ENCODE measurements at regions not wholly inside any gene's neighbourhood (a gene's known extent, or its start where the extent isn't known, plus 50 kb on each side); places are given as distances from the start of the nearest gene placed in this dataset.

GRCh38 chr3:176566757-176567156, 630.5 kb downstream of the TBL1XR1 start:
- no peak for DNase-seq (ENCODE audit: low read depth in 2 of 2)

- DNase-seq (ENCODE audit: low read depth in 2 of 2) = no peak
Observed at GRCh38 chr3:176562331-176562730, 635.0 kb downstream of the TBL1XR1 start.

- DNase-seq (ENCODE audit: low read depth in 2 of 2) = no peak
Observed at GRCh38 chr3:176561826-176562225, 635.5 kb downstream of the TBL1XR1 start.

GRCh38 chr3:176554791-176555654, 642.3 kb downstream of the TBL1XR1 start:
- no peak for DNase-seq (ENCODE audit: low read depth in 2 of 2)

GRCh38 chr3:176554264-176554663, 643.0 kb downstream of the TBL1XR1 start:
- DNase-seq (ENCODE audit: low read depth in 2 of 2) = no peak

- no peak for DNase-seq (ENCODE audit: low read depth in 2 of 2)
Observed at GRCh38 chr3:176526942-176527341, 670.3 kb downstream of the TBL1XR1 start.

GRCh38 chr3:176526225-176526624, 671.1 kb downstream of the TBL1XR1 start:
- DNase-seq (ENCODE audit: low read depth in 2 of 2) = no peak

- DNase-seq (ENCODE audit: low read depth in 2 of 2) = no peak
Observed at GRCh38 chr3:176523114-176523513, 674.2 kb downstream of the TBL1XR1 start.

GRCh38 chr3:176522436-176522835, 674.8 kb downstream of the TBL1XR1 start:
- DNase-seq (ENCODE audit: low read depth in 2 of 2) = no peak

- no peak for DNase-seq (ENCODE audit: low read depth in 2 of 2)
Observed at GRCh38 chr3:176521531-176522175, 675.6 kb downstream of the TBL1XR1 start.

- peak; percentile 30 to 47 for DNase-seq (ENCODE audit: low read depth in 2 of 2)
Observed at GRCh38 chr3:176514297-176514696, 683.0 kb downstream of the TBL1XR1 start.

GRCh38 chr3:176513604-176514003, 683.7 kb downstream of the TBL1XR1 start:
- DNase-seq (ENCODE audit: low read depth in 2 of 2) = no peak

GRCh38 chr3:176512037-176512436, 685.2 kb downstream of the TBL1XR1 start:
- no peak for DNase-seq (ENCODE audit: low read depth in 2 of 2)

- no peak for DNase-seq (ENCODE audit: low read depth in 2 of 2)
Observed at GRCh38 chr3:176510097-176510496, 687.2 kb downstream of the TBL1XR1 start.

GRCh38 chr3:176505878-176506621, 691.2 kb downstream of the TBL1XR1 start:
- DNase-seq (ENCODE audit: low read depth in 2 of 2) = no peak

GRCh38 chr3:176491084-176491483, 706.2 kb downstream of the TBL1XR1 start:
- DNase-seq (ENCODE audit: low read depth in 2 of 2) = no peak

- DNase-seq (ENCODE audit: low read depth in 2 of 2) = no peak
Observed at GRCh38 chr3:176490357-176490756, 706.9 kb downstream of the TBL1XR1 start.

- DNase-seq (ENCODE audit: low read depth in 2 of 2) = no peak
Observed at GRCh38 chr3:176479248-176479647, 718.0 kb downstream of the TBL1XR1 start.

- no peak for DNase-seq (ENCODE audit: low read depth in 2 of 2)
Observed at GRCh38 chr3:176469694-176470205, 727.5 kb downstream of the TBL1XR1 start.

- DNase-seq (ENCODE audit: low read depth in 2 of 2) = no peak
Observed at GRCh38 chr3:176463610-176464009, 733.7 kb downstream of the TBL1XR1 start.

GRCh38 chr3:176447369-176447768, 749.9 kb downstream of the TBL1XR1 start:
- no peak for DNase-seq (ENCODE audit: low read depth in 2 of 2)

- no peak for DNase-seq (ENCODE audit: low read depth in 2 of 2)
Observed at GRCh38 chr3:176442326-176442725, 755.0 kb downstream of the TBL1XR1 start.

All from dermis microvascular lymphatic vessel endothelial cell (primary cell).